ENCODE measurements at regions not wholly inside any gene's neighbourhood (a gene's known extent, or its start where the extent isn't known, plus 50 kb on each side); places are given as distances from the start of the nearest gene placed in this dataset.

GRCh38 chr11:22431106-22431505 is 92.9 kb downstream of the SLC17A6 start:
- TF ChIP-seq CTCF (IDR thresholded peaks at IDR 0.05) (no peak), ZFX (IDR thresholded peaks at IDR 0.05; ENCODE audit: borderline replicate concordance) (no peak)
